ENCODE measurements at regions not wholly inside any gene's neighbourhood (a gene's known extent, or its start where the extent isn't known, plus 50 kb on each side); places are given as distances from the start of the nearest gene placed in this dataset.

DNA sequence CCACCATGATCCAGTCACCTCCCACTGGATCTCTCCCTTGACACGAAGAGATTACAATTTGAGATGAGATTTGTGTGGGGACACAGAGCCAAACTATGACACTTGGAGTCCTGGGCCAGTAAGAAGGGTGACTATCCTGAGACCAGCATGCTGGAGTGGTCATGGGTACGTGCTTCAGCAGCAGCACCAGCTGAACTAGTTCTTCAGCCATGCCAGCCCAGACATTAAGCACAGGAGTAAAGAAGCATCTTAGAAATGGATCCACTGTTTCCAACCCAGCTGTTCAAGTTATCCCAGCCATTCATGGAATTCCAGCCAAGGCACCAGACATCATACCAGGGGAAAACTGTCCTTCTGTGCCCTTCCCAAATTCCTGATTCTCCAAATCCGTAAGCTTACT, 370.0 kb downstream of the MAFB start:
- TF ChIP-seq, protein P1, sequence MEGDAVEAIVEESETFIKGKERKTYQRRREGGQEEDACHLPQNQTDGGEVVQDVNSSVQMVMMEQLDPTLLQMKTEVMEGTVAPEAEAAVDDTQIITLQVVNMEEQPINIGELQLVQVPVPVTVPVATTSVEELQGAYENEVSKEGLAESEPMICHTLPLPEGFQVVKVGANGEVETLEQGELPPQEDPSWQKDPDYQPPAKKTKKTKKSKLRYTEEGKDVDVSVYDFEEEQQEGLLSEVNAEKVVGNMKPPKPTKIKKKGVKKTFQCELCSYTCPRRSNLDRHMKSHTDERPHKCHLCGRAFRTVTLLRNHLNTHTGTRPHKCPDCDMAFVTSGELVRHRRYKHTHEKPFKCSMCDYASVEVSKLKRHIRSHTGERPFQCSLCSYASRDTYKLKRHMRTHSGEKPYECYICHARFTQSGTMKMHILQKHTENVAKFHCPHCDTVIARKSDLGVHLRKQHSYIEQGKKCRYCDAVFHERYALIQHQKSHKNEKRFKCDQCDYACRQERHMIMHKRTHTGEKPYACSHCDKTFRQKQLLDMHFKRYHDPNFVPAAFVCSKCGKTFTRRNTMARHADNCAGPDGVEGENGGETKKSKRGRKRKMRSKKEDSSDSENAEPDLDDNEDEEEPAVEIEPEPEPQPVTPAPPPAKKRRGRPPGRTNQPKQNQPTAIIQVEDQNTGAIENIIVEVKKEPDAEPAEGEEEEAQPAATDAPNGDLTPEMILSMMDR (IDR thresholded peaks at IDR 0.05; ENCODE audit: insufficient read depth, low read length, poor library complexity, severe bottlenecking), result no peak
- TF ChIP-seq EZH2phosphoT487 (conservative IDR thresholded peaks at IDR 0.05; ENCODE audit: low read length), result no peak

Measured in SU-DHL-6 (cell line).